ENCODE measurements at regions not wholly inside any gene's neighbourhood (a gene's known extent, or its start where the extent isn't known, plus 50 kb on each side); places are given as distances from the start of the nearest gene placed in this dataset.

- TF ChIP-seq ZFX (IDR thresholded peaks at IDR 0.05) (no peak), CTCF (conservative IDR thresholded peaks at IDR 0.05) (no peak)
- H3K27ac ChIP-seq, result no peak overlapping the region
These were observed 100.5 kb upstream of the SLC22A23 start for GRCh38 chr6:3557336-3557735.

DNA sequence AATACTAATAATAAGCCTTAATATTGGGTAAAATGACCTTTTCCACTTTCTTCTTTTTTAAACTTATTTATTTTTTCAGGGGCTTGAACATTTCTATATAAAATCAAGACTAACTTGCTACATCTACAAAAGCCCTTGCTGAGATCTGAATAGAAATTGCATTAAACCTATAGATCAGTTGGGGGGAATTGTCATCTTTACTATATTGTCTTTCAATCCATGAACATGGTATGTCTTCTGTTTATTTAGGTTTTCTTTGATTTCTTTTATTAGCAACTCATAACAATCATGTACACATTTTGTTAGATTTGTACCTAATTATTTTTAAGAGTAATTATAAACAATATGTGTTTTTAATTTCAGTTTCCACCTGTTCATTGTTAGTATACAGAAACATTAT, 96.4 kb upstream of the SLC22A23 start:
- no peak overlapping the region for H3K27ac ChIP-seq
- TF ChIP-seq CTCF (conservative IDR thresholded peaks at IDR 0.05) (no peak), ZFX (IDR thresholded peaks at IDR 0.05) (no peak)

GRCh38 chr6:3551716-3552511, 95.1 kb upstream of the SLC22A23 start:
- TF ChIP-seq CTCF (conservative IDR thresholded peaks at IDR 0.05) (no peak), ZFX (IDR thresholded peaks at IDR 0.05) (no peak)

DNA sequence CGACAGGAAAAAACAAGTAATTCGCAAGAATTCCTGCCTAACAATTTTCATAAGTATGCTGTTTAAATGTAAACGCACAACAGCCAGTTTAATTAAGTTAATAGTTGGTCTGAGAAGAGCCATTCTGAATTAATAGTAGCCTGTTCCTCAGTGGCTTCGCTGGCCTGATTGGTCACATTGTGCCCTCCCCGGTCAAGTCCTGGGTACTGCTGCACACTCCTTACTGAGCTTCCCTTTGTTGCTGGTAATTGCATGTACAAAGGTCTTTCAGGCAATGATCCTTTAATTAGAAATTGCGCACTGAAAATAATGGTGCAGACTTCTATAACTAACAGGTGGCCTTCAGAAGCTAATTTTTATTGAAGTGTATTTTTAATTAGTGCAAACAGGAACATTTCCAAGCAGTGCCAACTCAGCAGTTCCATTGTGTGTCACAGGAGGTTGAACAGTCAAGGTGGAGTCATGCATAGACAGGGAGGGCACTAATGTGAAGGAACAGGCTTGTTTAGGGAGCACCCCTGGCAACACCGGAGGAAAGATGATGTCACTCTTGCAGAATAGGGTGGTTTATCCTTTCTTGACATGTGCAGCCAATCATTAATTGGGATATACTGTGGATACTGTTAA, 92.6 kb upstream of the SLC22A23 start:
- no peak for TF ChIP-seq ZFX (IDR thresholded peaks at IDR 0.05)
- no peak for TF ChIP-seq CTCF (conservative IDR thresholded peaks at IDR 0.05)
- no peak overlapping the region for H3K27ac ChIP-seq

More at GRCh38 chr6:3551716-3552511, 95.1 kb upstream of the SLC22A23 start:
- H3K27ac ChIP-seq, result no peak overlapping the region

DNA sequence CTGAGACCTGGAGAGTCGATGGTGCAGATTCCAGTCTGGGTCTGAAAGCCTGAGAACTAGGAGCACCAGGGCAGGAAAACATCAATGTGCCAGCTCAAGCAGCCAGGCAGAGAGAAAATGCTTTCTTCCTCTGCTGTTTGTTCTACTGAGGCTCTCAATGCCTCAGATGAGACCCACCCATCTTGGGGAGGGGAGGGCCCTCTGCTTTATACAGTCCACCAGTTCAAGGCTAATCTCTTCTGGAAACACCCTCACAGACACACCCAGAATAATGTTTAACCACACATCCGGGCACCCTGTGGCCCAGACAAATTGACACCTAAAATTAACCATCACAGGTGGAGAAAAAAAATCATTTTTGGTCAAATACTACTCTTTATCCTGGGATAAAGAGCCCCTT, 89.3 kb upstream of the SLC22A23 start:
- TF ChIP-seq CTCF (conservative IDR thresholded peaks at IDR 0.05) (no peak), ZFX (IDR thresholded peaks at IDR 0.05) (no peak)
- no peak overlapping the region for H3K27ac ChIP-seq

DNA sequence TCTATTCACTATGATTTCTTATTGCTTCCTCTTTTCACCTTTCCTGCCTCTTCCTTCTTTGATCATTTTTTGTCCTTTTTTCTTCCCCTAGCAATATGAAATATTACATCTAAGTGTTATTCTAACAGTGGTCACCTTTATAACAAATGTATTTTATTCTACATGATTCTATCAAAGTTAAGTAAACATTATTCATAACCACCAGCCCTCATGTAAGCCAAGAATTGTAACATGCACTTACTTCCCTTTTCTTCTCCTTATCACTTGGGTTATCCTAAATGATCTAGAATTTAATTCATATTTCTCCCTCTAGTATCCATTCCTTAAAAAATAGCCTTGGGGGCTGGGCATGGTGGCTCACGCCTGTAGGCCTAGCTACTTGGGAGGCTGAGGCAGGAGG, 88.3 kb upstream of the SLC22A23 start:
- TF ChIP-seq ZFX (IDR thresholded peaks at IDR 0.05), result no peak
- TF ChIP-seq CTCF (conservative IDR thresholded peaks at IDR 0.05), result no peak
- no peak overlapping the region for H3K27ac ChIP-seq

GRCh38 chr6:3542032-3542640, 85.3 kb upstream of the SLC22A23 start:
- no peak for TF ChIP-seq ZFX (IDR thresholded peaks at IDR 0.05)
- TF ChIP-seq CTCF (conservative IDR thresholded peaks at IDR 0.05), result no peak
- no peak overlapping the region for H3K27ac ChIP-seq
